ENCODE measurements at regions not wholly inside any gene's neighbourhood (a gene's known extent, or its start where the extent isn't known, plus 50 kb on each side); places are given as distances from the start of the nearest gene placed in this dataset.

GRCh38 chr11:98834776-98835175 is 186.0 kb upstream of the CNTN5 start:
- no peak for DNase-seq (ENCODE audit: low read depth)

- DNase-seq (ENCODE audit: low read depth) = no peak
These were observed 185.4 kb upstream of the CNTN5 start for GRCh38 chr11:98835335-98835734.

GRCh38 chr11:98836156-98836555 is 184.6 kb upstream of the CNTN5 start:
- no peak for DNase-seq (ENCODE audit: low read depth)

- no peak for DNase-seq (ENCODE audit: low read depth)
These were observed 178.6 kb upstream of the CNTN5 start for GRCh38 chr11:98842187-98842586.

GRCh38 chr11:98862169-98862568 is 158.6 kb upstream of the CNTN5 start:
- DNase-seq (ENCODE audit: low read depth) = no peak

- DNase-seq (ENCODE audit: low read depth) = no peak
These were observed 149.1 kb upstream of the CNTN5 start for GRCh38 chr11:98871690-98872089.

- DNase-seq (ENCODE audit: low read depth) = no peak
These were observed 146.7 kb upstream of the CNTN5 start for GRCh38 chr11:98874050-98874449.

GRCh38 chr11:98895936-98896335 is 124.8 kb upstream of the CNTN5 start:
- no peak for DNase-seq (ENCODE audit: low read depth)

GRCh38 chr11:98940913-98941312 is 79.8 kb upstream of the CNTN5 start:
- no peak for DNase-seq (ENCODE audit: low read depth)

GRCh38 chr11:98944461-98944860 is 76.3 kb upstream of the CNTN5 start:
- DNase-seq (ENCODE audit: low read depth) = no peak

- DNase-seq (ENCODE audit: low read depth) = no peak
These were observed 68.6 kb upstream of the CNTN5 start for GRCh38 chr11:98952107-98952506.

GRCh38 chr11:98955551-98955950 is 65.2 kb upstream of the CNTN5 start:
- DNase-seq (ENCODE audit: low read depth) = no peak

- DNase-seq (ENCODE audit: low read depth) = no peak
These were observed 56.6 kb upstream of the CNTN5 start for GRCh38 chr11:98964146-98964545.

- no peak for DNase-seq (ENCODE audit: low read depth)
These were observed 55.4 kb upstream of the CNTN5 start for GRCh38 chr11:98965358-98965757.

GRCh38 chr11:98965775-98966174 is 55.0 kb upstream of the CNTN5 start:
- no peak for DNase-seq (ENCODE audit: low read depth)

- no peak for DNase-seq (ENCODE audit: low read depth)
These were observed 53.7 kb upstream of the CNTN5 start for GRCh38 chr11:98967005-98967404.

All from Daoy (cell line).